KMS-11 (cell line): ENCODE measurements at regions not wholly inside any gene's neighbourhood (a gene's known extent, or its start where the extent isn't known, plus 50 kb on each side); places are given as distances from the start of the nearest gene placed in this dataset.

Experiments
- H2AFZ ChIP-seq: fragments of 200-600 bp; sonication (generic); 2 replicates; pipeline ENCODE4 v1.6.1; 2016; ENCODE audit warnings: antibody characterized with exemption, mixed run types, low read depth
- H3K27ac ChIP-seq: fragments of 200-600 bp; sonication (generic); 2 replicates; pipeline ENCODE4 v1.6.1; 2016; ENCODE audit warnings: mild to moderate bottlenecking, mixed run types
- H3K27me3 ChIP-seq: fragments of 200-600 bp; sonication (generic); 2 replicates; pipeline ENCODE4 v1.6.1; 2017; ENCODE audit warnings: mild to moderate bottlenecking, low read depth, mixed run types, moderate library complexity; ENCODE audit not compliant: insufficient read depth
- H3K36me3 ChIP-seq: fragments of 200-600 bp; sonication (generic); 2 replicates; pipeline ENCODE4 v1.6.1; 2017; ENCODE audit warnings: mild to moderate bottlenecking, mixed run types; ENCODE audit not compliant: insufficient read depth
- H3K4me1 ChIP-seq: fragments of 200-600 bp; sonication (generic); 2 replicates; pipeline ENCODE4 v1.6.1; 2016; ENCODE audit warnings: mild to moderate bottlenecking, low read depth, mixed run types; ENCODE audit not compliant: poor library complexity, severe bottlenecking
- H3K4me2 ChIP-seq: fragments of 200-600 bp; sonication (generic); 2 replicates; pipeline ENCODE4 v1.7.0; 2016; ENCODE audit warnings: mild to moderate bottlenecking, mixed run types
- H3K4me3 ChIP-seq: fragments of 200-600 bp; sonication (generic); IDR thresholded peaks from 2 replicates; pipeline ENCODE4 v1.6.1; 2017; ENCODE audit warnings: low read depth, low read length, mixed read lengths; ENCODE audit not compliant: insufficient read depth
- H3K79me2 ChIP-seq: fragments of 200-600 bp; sonication (generic); 2 replicates; pipeline ENCODE4 v1.6.1; 2016; ENCODE audit warnings: low read depth, mixed run types; ENCODE audit not compliant: insufficient read depth
- H3K9ac ChIP-seq: fragments of 200-600 bp; sonication (generic); 2 replicates; pipeline ENCODE4 v1.6.1; 2016; ENCODE audit warnings: mild to moderate bottlenecking, mixed run types
- H4K20me1 ChIP-seq: fragments of 200-600 bp; sonication (generic); 2 replicates; pipeline ENCODE4 v1.6.1; 2016; ENCODE audit warnings: mild to moderate bottlenecking, mixed run types; ENCODE audit not compliant: insufficient read depth
- CTCF ChIP-seq: fragments of 200-600 bp; sonication (generic); conservative IDR thresholded peaks from 2 replicates; pipeline ENCODE4 v1.6.1; 2017; ENCODE audit warnings: low read depth, mild to moderate bottlenecking, antibody characterized with exemption, low read length, moderate library complexity, mixed read lengths

- Histone ChIP-seq H3K27me3 (no peaks in the 10 kb centered on the region), H2AFZ (no peak overlapping the region), H3K36me3 (no peaks in the 10 kb centered on the region), H3K9ac (no peak overlapping the region), H4K20me1 (no peaks in the 10 kb centered on the region), H3K27ac (no peak overlapping the region), H3K4me1 (no peaks in the 10 kb centered on the region), H3K4me3 (no peak overlapping the region), H3K79me2 (no peaks in the 10 kb centered on the region), H3K4me2 (no peak overlapping the region)
- TF ChIP-seq CTCF, result no peak
Observed at GRCh38 chr2:173759959-173760358, 205.2 kb downstream of the SP3 start.

- no peak overlapping the region for H3K4me2 ChIP-seq
- no peaks in the 10 kb centered on the region for H4K20me1 ChIP-seq
Observed at GRCh38 chr2:173760553-173760952, 204.6 kb downstream of the SP3 start.

GRCh38 chr2:173761603-173762119 is 203.5 kb downstream of the SP3 start:
- no peak overlapping the region for H3K4me2 ChIP-seq

More at GRCh38 chr2:173760553-173760952, 204.6 kb downstream of the SP3 start:
- no peaks in the 10 kb centered on the region for H3K79me2 ChIP-seq
- no peak overlapping the region for H3K4me3 ChIP-seq
- H3K27ac ChIP-seq, result no peak overlapping the region
- no peak overlapping the region for H3K9ac ChIP-seq
- no peak overlapping the region for H2AFZ ChIP-seq
- H3K27me3 ChIP-seq, result no peaks in the 10 kb centered on the region
- H3K36me3 ChIP-seq, result no peaks in the 10 kb centered on the region
- TF ChIP-seq CTCF, result no peak
- no peaks in the 10 kb centered on the region for H3K4me1 ChIP-seq

GRCh38 chr2:173762221-173762620 is 203.0 kb downstream of the SP3 start:
- H3K27me3 ChIP-seq, result no peaks in the 10 kb centered on the region
- no peak for TF ChIP-seq CTCF
- H3K4me1 ChIP-seq, result no peaks in the 10 kb centered on the region
- no peaks in the 10 kb centered on the region for H3K79me2 ChIP-seq
- no peak overlapping the region for H3K4me2 ChIP-seq
- no peak overlapping the region for H2AFZ ChIP-seq
- no peak overlapping the region for H3K27ac ChIP-seq
- H3K9ac ChIP-seq, result no peak overlapping the region
- H4K20me1 ChIP-seq, result no peaks in the 10 kb centered on the region
- H3K36me3 ChIP-seq, result no peaks in the 10 kb centered on the region
- H3K4me3 ChIP-seq, result no peak overlapping the region

More at GRCh38 chr2:173761603-173762119, 203.5 kb downstream of the SP3 start:
- Histone ChIP-seq H4K20me1 (no peaks in the 10 kb centered on the region), H3K9ac (no peak overlapping the region), H3K36me3 (no peaks in the 10 kb centered on the region), H3K4me3 (no peak overlapping the region), H3K27me3 (no peaks in the 10 kb centered on the region), H2AFZ (no peak overlapping the region), H3K4me1 (no peaks in the 10 kb centered on the region), H3K27ac (no peak overlapping the region), H3K79me2 (no peaks in the 10 kb centered on the region)
- no peak for TF ChIP-seq CTCF
